OCI-LY3 (cell line): ENCODE measurements at regions not wholly inside any gene's neighbourhood (a gene's known extent, or its start where the extent isn't known, plus 50 kb on each side); places are given as distances from the start of the nearest gene placed in this dataset.
"Not testable (repeated sequence)": the region's sequence is repeated elsewhere in the genome, so short reads cannot be mapped to it uniquely, and the experiment has no call there.

Source experiments
- H2AFZ ChIP-seq: fragments of 200-600, 300-600 bp; shearing (Covaris generic); 2 replicates; pipeline ENCODE4 v1.6.0; 2014; ENCODE audit warnings: antibody characterized with exemption, low read depth, low read length
- H3K27ac ChIP-seq: fragments of 200-600, 300-600 bp; sonication (generic); 2 replicates; pipeline ENCODE4 v1.5.1; 2014; ENCODE audit warnings: mild to moderate bottlenecking, low read length, moderate library complexity, mixed read lengths
- H3K27me3 ChIP-seq: fragments of 200-600, 300-600 bp; sonication (generic); 2 replicates; pipeline ENCODE4 v1.6.1; 2014; ENCODE audit warnings: low read depth, low read length, mixed read lengths
- H3K36me3 ChIP-seq: fragments of 200-600, 300-600 bp; sonication (generic); replicated peaks from 2 replicates; pipeline ENCODE3; 2014; ENCODE audit warnings: low read depth, low read length, mixed read lengths
- H3K4me1 ChIP-seq: fragments of 300-600, 200-600 bp; sonication (generic); 2 replicates; pipeline ENCODE4 v1.6.1; 2014; ENCODE audit warnings: low read length, mixed read lengths
- H3K4me2 ChIP-seq: fragments of 200-600, 300-600 bp; sonication (generic); 2 replicates; pipeline ENCODE4 v1.6.1; 2014; ENCODE audit warnings: low read length, mixed read lengths
- H3K4me3 ChIP-seq: fragments of 300-600, 200-600 bp; sonication (generic); 2 replicates; pipeline ENCODE4 v1.5.1; 2014; ENCODE audit warnings: antibody characterized with exemption, mild to moderate bottlenecking, low read length, moderate library complexity
- H3K79me2 ChIP-seq: fragments of 300-600, 200-600 bp; shearing (Covaris generic); 2 replicates; pipeline ENCODE4 v1.6.1; 2014; ENCODE audit warnings: mild to moderate bottlenecking, low read length, mixed read lengths
- H3K9ac ChIP-seq: fragments of 300-600, 200-600 bp; shearing (Covaris generic); 2 replicates; pipeline ENCODE4 v1.6.0; 2014; ENCODE audit warnings: mild to moderate bottlenecking, low read length, moderate library complexity
- H3K9me3 ChIP-seq: fragments of 200-600, 300-600 bp; shearing (Covaris generic); 2 replicates; pipeline ENCODE4 v1.6.1; 2014; ENCODE audit warnings: low read length, mixed read lengths; ENCODE audit not compliant: insufficient read depth
- H4K20me1 ChIP-seq: fragments of 200-600, 300-600 bp; sonication (generic); 2 replicates; pipeline ENCODE4 v1.6.1; 2016; ENCODE audit warnings: low read length, mixed read lengths; ENCODE audit not compliant: insufficient read depth
- EZH2phosphoT487 ChIP-seq: fragments of 200-600 bp; shearing (Covaris generic); IDR thresholded peaks from 2 replicates; pipeline ENCODE4 v1.6.1; 2018; ENCODE audit warnings: antibody characterized with exemption, mixed run types, low read depth
- TF ChIP-seq, protein P1 (sequence below): fragments of 200-600, 300-600 bp; sonication (generic); IDR thresholded peaks from 2 replicates; pipeline ENCODE4 v1.5.1; 2014; ENCODE audit warnings: antibody characterized with exemption, low read length, low read depth

DNA sequence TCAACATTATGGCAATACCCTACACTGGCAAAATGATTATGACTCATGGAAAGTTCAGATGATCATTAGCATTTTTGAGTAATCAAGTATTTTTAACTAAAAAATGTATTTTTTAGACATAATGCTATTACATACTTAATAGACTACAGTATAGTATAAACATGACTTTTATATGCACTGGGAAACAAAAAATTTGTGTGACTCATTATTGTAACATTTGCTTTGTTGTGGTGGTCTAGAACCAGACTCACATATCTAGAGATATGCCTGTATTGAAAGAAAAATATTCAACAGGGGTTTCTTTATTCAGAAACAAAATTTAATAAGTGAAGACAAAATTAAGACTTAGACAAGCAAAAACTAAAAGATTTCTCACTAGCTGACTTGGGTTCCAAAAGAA lies 385.3 kb upstream of the RIOK2 start:
- no peak overlapping the region for H2AFZ ChIP-seq
- no peaks in the 10 kb centered on the region for H3K79me2 ChIP-seq
- H3K27ac ChIP-seq = no peak overlapping the region

DNA sequence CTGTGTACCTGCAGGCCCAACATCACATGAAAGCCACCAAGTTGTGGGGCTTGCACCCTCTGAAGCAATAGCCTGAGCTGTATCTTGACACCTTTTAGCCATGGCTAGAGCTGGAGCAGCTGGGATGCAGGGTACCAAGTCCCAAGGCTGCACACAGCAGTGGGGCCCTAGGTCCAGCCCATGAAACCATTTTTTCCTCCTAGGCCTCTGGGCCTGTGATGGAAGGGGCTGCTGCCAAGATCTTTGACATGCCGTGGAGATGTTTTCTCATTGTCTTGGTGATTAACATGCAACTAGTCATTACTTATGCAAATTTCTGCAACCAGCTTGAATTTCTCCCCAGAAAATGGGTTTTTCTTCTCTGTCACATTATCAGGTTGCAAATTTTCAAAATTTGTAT lies 387.2 kb upstream of the RIOK2 start:
- Histone ChIP-seq H3K4me1 (no peaks in the 10 kb centered on the region), H4K20me1 (no peaks in the 10 kb centered on the region), H3K79me2 (no peaks in the 10 kb centered on the region), H3K9ac (no peak overlapping the region), H3K4me2 (no peak overlapping the region), H3K36me3 (no peaks in the 10 kb centered on the region), H2AFZ (no peak overlapping the region), H3K9me3 (no peaks in the 10 kb centered on the region), H3K27me3 (no peaks in the 10 kb centered on the region), H3K4me3 (no peak overlapping the region), H3K27ac (no peak overlapping the region)
- TF ChIP-seq, protein P1, sequence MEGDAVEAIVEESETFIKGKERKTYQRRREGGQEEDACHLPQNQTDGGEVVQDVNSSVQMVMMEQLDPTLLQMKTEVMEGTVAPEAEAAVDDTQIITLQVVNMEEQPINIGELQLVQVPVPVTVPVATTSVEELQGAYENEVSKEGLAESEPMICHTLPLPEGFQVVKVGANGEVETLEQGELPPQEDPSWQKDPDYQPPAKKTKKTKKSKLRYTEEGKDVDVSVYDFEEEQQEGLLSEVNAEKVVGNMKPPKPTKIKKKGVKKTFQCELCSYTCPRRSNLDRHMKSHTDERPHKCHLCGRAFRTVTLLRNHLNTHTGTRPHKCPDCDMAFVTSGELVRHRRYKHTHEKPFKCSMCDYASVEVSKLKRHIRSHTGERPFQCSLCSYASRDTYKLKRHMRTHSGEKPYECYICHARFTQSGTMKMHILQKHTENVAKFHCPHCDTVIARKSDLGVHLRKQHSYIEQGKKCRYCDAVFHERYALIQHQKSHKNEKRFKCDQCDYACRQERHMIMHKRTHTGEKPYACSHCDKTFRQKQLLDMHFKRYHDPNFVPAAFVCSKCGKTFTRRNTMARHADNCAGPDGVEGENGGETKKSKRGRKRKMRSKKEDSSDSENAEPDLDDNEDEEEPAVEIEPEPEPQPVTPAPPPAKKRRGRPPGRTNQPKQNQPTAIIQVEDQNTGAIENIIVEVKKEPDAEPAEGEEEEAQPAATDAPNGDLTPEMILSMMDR = no peak
- TF ChIP-seq EZH2phosphoT487 = no peak

More for the DNA sequence above, 385.3 kb upstream of the RIOK2 start:
- H3K4me2 ChIP-seq = no peak overlapping the region
- no peaks in the 10 kb centered on the region for H3K4me1 ChIP-seq
- no peaks in the 10 kb centered on the region for H3K36me3 ChIP-seq
- H3K9me3 ChIP-seq = no peaks in the 10 kb centered on the region
- H3K27me3 ChIP-seq = no peaks in the 10 kb centered on the region
- H3K9ac ChIP-seq = no peak overlapping the region
- no peak for TF ChIP-seq EZH2phosphoT487
- TF ChIP-seq, protein P1 = no peak
- no peaks in the 10 kb centered on the region for H4K20me1 ChIP-seq
- no peak overlapping the region for H3K4me3 ChIP-seq

DNA sequence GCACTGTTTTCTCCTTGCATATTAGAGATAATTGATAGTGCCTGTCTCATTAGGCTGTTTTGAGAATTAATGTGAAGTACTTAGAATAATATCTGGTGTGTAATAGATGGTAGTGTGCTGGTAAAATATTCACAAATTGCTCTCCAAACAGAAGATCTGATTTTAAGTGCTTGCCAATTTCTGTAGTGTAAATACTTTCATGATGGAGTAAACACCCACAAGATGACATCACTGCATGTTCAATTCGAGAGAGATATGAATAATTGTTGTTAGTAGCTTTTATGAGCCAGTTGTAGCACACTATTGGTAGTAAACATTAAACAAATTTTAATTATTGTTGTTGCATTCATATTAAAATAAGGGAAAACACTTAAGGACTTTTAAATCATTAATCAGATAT lies 392.3 kb upstream of the RIOK2 start:
- H3K9me3 ChIP-seq = no peaks in the 10 kb centered on the region
- H3K27ac ChIP-seq = no peak overlapping the region
- H3K4me3 ChIP-seq = no peak overlapping the region
- H3K36me3 ChIP-seq = no peaks in the 10 kb centered on the region
- TF ChIP-seq, protein P1 = no peak
- no peak for TF ChIP-seq EZH2phosphoT487
- H3K79me2 ChIP-seq = no peaks in the 10 kb centered on the region
- no peaks in the 10 kb centered on the region for H4K20me1 ChIP-seq
- no peak overlapping the region for H3K4me2 ChIP-seq
- H3K9ac ChIP-seq = no peak overlapping the region
- H2AFZ ChIP-seq = no peak overlapping the region
- no peaks in the 10 kb centered on the region for H3K4me1 ChIP-seq
- no peaks in the 10 kb centered on the region for H3K27me3 ChIP-seq

DNA sequence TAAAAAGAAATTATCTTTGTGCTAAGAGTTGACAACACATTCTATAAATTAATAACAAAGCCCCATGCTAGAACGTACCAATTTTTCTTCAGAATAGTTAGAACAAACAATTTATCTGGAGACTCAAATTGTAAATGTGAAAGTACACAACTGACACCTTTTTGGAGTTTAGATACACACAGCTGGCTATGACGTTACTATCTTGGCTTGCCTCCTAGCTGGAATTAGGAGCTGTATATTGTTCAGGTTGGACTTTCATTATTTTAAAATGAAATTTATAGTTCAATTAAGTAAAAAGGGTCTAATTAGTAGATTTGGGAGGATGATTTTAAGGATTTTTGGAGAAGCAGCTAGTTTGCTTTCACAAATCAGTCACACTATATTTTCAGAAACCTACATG lies 393.9 kb upstream of the RIOK2 start:
- Histone ChIP-seq H4K20me1 (no peaks in the 10 kb centered on the region), H3K4me3 (no peak overlapping the region), H3K27me3 (no peaks in the 10 kb centered on the region), H3K4me2 (no peak overlapping the region), H3K4me1 (no peaks in the 10 kb centered on the region), H3K9ac (no peak overlapping the region), H3K9me3 (no peaks in the 10 kb centered on the region), H3K27ac (no peak overlapping the region), H3K79me2 (no peaks in the 10 kb centered on the region), H3K36me3 (no peaks in the 10 kb centered on the region), H2AFZ (no peak overlapping the region)
- no peak for TF ChIP-seq EZH2phosphoT487
- TF ChIP-seq, protein P1 = no peak

DNA sequence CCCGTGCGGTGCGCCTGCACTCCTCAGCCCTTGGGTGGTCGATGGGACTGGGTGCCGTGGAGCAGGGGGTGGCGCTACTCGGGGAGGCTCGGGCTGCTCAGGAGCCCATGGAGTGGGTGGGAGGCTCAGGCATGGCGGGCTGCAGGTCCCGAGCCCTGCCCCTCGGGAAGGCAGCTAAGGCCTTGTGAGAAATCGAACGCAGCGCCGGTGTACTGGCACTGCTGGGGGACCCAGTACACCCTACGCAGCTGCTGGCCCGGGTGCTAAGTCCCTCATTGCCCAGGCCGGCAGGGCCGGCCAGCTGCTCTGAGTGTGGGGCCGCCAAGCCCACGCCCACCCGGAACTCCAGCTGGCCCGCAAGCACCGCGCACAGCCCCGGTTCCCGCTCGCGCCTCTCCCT lies 396.9 kb upstream of the RIOK2 start:
- H3K79me2 ChIP-seq, H3K9ac ChIP-seq, H4K20me1 ChIP-seq, H3K27me3 ChIP-seq, H2AFZ ChIP-seq, H3K4me2 ChIP-seq, H3K4me3 ChIP-seq, H3K36me3 ChIP-seq, H3K4me1 ChIP-seq, H3K27ac ChIP-seq, H3K9me3 ChIP-seq: not testable (repeated sequence)
